Fibroblast of villous mesenchyme (primary cell): ENCODE measurements at regions not wholly inside any gene's neighbourhood (a gene's known extent, or its start where the extent isn't known, plus 50 kb on each side); places are given as distances from the start of the nearest gene placed in this dataset.

Source experiments
- DNase-seq: peaks from one replicate; pipeline ENCODE4 v3.0.0-alpha.2; 2010; ENCODE audit warnings: low read depth
- H3K4me3 ChIP-seq: 2 replicates; pipeline ENCODE4 v1.5.1; 2011; ENCODE audit warnings: low read depth, mild to moderate bottlenecking, low read length
- CTCF ChIP-seq: IDR thresholded peaks from 2 replicates; pipeline ENCODE4 v1.5.1; 2012; ENCODE audit warnings: low read depth, mild to moderate bottlenecking, low read length; ENCODE audit not compliant: insufficient read depth

- DNase-seq = no peak
- TF ChIP-seq CTCF = no peak
- no peak overlapping the region for H3K4me3 ChIP-seq
Observed at GRCh38 chr4:115871596-115871995, 758.2 kb upstream of the NDST4 start.

- no peak for TF ChIP-seq CTCF
- no peak for DNase-seq
- H3K4me3 ChIP-seq = no peak overlapping the region
Observed at GRCh38 chr4:115866364-115866896, 753.0 kb upstream of the NDST4 start.

GRCh38 chr4:115865736-115866135, 752.3 kb upstream of the NDST4 start:
- H3K4me3 ChIP-seq = no peak overlapping the region
- DNase-seq = no peak
- no peak for TF ChIP-seq CTCF

GRCh38 chr4:115852767-115853091, 739.3 kb upstream of the NDST4 start:
- TF ChIP-seq CTCF = no peak
- H3K4me3 ChIP-seq = no peak overlapping the region
- no peak for DNase-seq

- DNase-seq = peak; percentile 7
- peak; percentile 15 for TF ChIP-seq CTCF
- H3K4me3 ChIP-seq = no peak overlapping the region
Observed at GRCh38 chr4:115851918-115852766, 738.7 kb upstream of the NDST4 start.

GRCh38 chr4:115850799-115851509, 737.5 kb upstream of the NDST4 start:
- DNase-seq = no peak
- no peak for TF ChIP-seq CTCF
- H3K4me3 ChIP-seq = no peak overlapping the region
